ENCODE measurements at regions not wholly inside any gene's neighbourhood (a gene's known extent, or its start where the extent isn't known, plus 50 kb on each side); places are given as distances from the start of the nearest gene placed in this dataset.
"Not testable (repeated sequence)": the region's sequence is repeated elsewhere in the genome, so short reads cannot be mapped to it uniquely, and the experiment has no call there.

GRCh38 chr14:86196471-86196870, 666.5 kb downstream of the FLRT2 start:
- DNase-seq (ENCODE audit: low spot score): no peak

DNA sequence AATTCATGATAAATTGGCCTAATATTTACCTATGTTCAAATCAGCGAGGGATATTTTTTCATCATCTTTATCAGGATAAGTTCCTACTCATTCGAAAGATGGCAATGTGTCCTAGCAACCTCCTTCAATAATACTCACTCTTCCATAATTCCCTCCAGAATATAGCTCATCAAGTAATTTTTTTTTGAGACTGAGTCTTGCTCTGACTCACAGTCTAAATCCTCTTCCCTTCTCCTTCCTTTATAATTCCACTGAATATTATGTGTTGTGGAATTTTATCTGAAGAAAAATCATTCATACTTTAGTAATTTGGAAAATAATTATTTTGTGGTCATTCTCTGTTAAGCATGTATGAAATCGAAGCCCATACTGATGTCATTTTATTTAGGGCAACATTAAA, 663.8 kb downstream of the FLRT2 start:
- DNase-seq (ENCODE audit: low spot score): no peak

GRCh38 chr14:86179980-86180379, 650.0 kb downstream of the FLRT2 start:
- DNase-seq (ENCODE audit: low spot score): no peak

- no peak for DNase-seq (ENCODE audit: low spot score)
Measured at GRCh38 chr14:86168371-86168770, 638.4 kb downstream of the FLRT2 start.

DNA sequence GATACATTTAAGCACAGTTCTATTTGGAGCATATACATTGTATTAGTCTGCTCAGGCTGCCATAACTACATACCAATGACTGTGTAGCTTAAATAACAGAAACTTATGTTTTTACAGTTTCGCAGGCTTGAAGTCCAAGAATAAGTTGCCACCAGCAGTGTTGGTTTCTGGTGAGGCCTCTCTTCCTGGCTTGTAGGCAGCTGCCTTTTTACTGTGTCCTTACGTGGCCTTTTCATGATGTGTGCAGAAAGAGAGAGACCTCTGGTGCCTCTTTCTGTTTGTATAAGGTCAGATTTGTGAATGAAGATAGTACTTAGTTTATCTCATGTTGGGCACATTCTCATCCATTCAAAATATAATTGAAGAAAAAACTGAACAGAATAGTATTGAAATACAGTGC, 636.6 kb downstream of the FLRT2 start:
- no peak for DNase-seq (ENCODE audit: low spot score)

- DNase-seq (ENCODE audit: low spot score): no peak
Measured at GRCh38 chr14:86153480-86153879, 623.5 kb downstream of the FLRT2 start.

DNA sequence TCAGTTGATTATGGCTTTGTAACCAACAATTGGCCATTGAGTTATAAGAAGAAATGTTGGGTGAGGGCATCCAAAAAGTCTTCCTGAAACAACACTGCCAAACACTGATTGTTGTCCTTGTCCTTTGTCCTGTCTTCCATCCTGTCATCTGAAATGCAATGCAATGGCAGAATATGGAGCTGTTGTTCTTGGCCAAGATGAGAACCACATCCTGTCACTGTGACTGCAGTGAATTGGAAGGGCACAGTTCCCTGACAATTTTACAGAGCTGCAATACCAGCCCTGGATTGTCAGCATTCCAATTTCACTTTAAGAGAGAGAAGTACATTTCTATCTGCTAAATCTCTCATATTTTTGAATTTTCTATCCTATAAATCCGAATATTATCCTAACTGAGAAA, 613.3 kb downstream of the FLRT2 start:
- no peak for DNase-seq (ENCODE audit: low spot score)

DNA sequence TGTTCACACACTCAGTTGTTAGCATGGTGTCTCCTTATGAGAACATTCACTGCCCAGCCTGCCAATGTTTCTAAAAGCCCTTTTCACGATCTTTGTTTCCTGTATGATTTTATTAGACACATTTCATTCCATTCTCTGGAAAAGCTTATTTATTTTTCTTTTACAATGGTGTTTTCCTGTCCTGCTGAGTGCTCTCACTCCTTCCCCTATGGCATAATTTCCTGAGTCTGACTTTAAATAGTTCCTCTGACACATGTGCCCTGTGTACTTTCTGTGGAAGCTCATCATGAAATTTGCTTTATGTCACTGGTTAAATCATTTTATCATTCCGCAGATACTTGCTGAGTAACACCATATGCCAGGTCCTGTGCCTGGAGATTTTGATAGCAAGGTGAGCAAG, 612.0 kb downstream of the FLRT2 start:
- no peak for DNase-seq (ENCODE audit: low spot score)

DNA sequence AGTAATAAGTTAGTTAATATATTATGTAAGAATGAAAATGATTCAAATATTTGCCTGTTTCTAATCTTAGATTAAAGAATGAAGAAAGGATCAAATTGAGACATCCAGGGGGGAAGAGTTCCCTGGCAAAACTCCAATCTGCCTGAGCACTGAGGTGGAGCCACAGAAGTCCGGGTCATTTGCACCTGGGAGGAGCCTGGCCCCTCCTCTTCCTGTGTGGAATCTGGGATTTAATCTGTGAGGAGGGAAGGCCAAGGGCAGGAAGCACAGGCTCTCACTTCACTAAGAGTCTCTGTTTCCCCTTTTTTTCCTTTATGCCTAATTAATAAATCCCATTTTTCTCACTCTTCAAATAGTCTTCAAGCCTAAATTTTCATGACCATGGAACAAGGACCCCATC, 599.5 kb downstream of the FLRT2 start:
- no peak for DNase-seq (ENCODE audit: low spot score)

DNA sequence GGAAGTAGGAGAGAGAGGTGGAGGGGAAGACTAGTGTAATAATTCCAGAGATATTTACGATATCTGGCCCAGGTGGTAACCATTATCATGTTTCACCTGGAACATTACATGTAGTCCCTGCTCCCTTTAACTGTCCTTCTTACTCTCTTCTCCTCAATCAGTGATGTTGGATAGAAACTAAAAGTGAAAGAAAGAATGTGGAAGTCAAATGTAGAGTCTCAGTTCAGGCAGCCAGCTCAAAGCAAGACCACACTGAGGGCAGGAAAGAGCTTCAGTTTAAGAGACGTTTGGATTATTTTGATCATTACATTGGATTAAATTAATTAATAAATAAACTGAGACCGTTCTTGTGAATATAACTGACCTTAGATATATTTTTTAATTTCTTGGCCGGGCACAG, 594.4 kb downstream of the FLRT2 start:
- DNase-seq (ENCODE audit: low spot score): no peak

- DNase-seq (ENCODE audit: low spot score): no peak
Measured at GRCh38 chr14:86115972-86116371, 586.0 kb downstream of the FLRT2 start.

DNA sequence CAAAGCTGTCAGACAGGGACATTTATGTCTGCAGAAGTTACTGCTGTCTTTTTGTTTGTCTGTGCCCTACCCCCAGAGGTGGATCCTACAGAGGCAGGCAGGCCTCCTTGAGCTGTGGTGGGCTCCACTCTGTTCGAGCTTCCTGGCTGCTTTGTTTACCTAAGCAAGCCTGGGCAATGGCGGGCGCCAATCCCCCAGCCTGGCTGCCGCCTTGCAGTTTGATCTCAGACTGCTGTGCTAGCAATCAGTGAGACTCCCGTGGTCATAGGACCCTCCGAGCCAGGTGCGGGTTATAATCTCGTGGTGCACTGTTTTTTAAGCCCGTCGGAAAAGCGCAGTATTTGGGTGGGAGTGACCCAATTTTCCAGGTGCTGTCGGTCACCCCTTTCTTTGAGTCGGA, 580.9 kb downstream of the FLRT2 start:
- not testable (repeated sequence) for DNase-seq (ENCODE audit: low spot score)

DNA sequence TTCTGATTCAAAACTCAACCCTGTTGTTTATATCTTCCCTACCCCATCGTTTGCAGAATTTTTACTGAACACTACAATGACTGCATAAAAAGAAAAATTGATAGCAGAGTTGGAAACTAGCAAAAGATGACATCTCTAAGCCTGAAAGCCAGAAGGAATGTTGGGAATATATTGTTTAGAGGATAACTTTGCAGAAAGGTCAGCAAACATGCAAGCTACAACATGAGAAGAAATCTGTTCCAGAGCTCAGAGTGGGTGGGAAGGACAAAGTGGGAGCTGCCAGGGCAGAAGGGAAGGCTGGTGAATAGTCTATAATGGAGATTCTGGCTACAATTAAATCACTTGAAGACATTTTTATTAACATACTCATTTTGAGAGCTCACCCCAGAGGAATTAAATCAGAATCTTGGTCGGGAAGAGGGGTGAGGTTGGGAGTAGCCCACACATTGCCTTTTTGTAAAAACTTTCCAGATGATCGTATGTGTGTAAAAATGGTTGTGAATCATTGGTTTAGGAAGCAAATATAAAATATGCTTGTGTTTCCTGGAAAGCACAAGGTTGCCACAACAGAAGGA, 574.8 kb downstream of the FLRT2 start:
- DNase-seq (ENCODE audit: low spot score): no peak

GRCh38 chr14:86094512-86094911, 564.6 kb downstream of the FLRT2 start:
- no peak for DNase-seq (ENCODE audit: low spot score)

DNA sequence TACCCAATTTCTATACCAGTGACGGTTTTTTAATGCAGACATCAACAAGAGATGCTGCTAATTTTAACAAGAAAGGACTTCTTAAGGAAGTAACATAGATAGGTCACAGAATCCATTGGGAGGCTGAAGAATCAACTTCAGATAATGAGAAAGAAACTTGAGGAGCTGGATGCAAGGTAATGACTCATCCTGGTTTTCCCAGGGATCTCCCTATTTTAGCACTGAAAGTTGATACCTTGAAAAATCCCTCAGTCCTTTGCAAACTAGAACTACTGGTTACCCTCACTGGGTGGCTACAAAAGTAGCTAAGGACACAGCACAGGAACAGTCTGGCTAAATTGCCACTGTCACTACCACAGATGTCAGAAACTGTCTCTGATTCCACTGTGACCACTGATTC, 561.9 kb downstream of the FLRT2 start:
- no peak for DNase-seq (ENCODE audit: low spot score)

DNA sequence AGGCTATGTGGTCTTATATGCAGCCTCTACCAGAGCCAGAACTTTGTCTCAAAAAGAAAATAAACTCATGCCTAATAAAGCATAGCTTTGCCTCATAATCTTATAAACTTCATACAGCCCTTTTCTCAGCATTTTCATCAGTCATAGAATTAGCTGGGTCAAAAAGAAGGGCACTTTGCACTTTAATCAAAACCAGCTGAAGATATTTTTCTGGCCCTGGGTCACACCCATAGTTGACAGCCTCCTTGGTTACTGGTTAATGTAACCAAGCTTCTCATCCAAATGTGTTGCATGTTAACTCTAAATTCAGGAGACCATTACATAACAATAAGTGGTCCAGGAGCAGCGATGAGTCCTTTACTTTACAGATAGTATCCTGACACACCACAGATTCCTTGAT, 558.2 kb downstream of the FLRT2 start:
- no peak for DNase-seq (ENCODE audit: low spot score)

- DNase-seq (ENCODE audit: low spot score): no peak
Measured at GRCh38 chr14:86087377-86087776, 557.4 kb downstream of the FLRT2 start.

DNA sequence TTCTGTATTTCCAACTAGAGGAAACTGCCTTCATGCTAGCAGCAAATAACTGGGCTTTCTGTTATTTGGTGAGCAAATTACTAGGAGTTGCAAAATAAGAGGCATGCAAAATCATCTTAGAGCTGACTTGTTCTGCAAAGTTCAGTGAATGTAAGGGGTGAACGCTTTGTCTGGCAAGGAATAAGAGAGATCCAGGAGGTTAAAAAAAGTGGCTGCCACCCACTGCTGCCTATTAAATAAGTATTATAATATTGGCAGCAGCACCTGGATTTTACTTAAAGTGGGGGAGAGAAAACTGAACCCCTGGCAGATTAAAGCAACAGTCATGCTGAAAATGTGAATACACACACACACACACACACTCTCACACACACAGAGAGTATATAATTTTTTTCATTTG, 557.0 kb downstream of the FLRT2 start:
- no peak for DNase-seq (ENCODE audit: low spot score)

GRCh38 chr14:86084097-86084496, 554.2 kb downstream of the FLRT2 start:
- DNase-seq (ENCODE audit: low spot score): no peak

- DNase-seq (ENCODE audit: low spot score): no peak
Measured at GRCh38 chr14:86083616-86084015, 553.7 kb downstream of the FLRT2 start.

DNA sequence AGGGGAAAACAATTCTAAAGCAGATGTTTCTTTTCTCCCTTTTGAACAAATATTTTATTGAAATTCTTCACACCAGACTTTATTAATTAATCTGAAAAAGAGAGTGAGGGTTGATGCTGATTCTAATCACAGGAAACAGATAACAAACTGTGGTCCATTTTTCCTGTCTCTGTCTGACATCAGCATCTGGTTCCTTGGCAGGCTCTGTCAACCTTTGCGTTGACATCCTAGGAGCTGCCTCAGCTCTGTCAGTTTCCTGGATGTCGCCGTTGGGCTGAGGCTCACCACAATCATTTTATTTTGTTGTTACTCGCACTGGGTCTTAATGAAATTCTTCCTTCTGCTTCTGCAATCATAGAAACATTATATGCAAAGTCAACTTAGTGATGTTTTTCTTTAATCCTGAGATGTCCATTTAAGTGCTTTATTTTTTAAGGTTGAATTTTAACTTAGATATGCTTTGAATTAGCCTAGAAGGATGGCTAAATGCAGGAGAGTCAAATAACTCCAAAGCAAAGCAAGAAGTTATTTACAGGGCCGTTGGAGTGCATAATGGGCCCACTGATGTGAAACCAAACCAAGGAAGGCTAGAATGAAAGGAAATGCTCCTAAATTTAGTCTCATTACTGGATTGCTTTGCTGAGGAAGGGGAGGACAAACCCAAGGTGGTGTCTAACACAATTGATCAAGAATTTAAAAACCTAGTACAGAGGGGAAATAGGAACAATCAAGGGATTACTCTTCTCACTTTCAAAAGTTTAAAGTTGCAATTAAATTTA, 542.4 kb downstream of the FLRT2 start:
- no peak for DNase-seq (ENCODE audit: low spot score)

DNA sequence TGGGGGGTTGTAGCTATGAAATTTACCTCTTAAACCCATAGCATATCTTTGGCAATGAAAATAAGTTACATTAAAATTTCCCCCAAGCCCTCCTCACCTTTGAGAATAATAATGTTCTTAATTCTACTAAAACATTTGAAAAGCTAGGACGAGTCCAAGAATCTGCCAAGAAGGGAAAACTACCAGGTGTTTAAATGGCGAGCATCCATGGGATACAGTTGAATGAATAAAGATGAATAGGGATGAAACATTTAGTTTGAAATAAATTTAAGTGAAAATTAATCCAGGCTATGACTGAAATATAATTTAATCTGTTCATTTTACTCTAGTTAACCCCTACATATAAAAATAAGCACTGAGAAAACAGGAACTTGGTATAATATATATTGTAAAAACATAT, 536.7 kb downstream of the FLRT2 start:
- no peak for DNase-seq (ENCODE audit: low spot score)

DNA sequence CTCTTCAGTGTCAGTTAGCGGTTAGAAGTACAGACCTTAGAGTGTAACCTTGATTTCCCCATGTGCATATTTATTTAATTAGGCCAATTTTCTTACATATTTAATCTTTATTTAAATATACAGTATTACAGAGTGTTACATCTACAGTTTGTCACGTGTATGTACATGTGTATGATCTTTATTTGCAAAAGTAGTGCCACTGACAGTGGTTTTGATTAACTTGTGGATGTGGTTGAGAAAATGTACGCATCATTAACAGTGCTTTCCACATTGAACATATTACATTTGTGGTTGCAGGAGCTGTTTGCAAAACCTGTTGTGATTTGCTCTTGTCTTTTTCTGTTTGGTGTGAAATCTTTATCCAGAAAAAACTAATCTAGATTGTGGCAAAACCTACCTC, 535.5 kb downstream of the FLRT2 start:
- no peak for DNase-seq (ENCODE audit: low spot score)

DNA sequence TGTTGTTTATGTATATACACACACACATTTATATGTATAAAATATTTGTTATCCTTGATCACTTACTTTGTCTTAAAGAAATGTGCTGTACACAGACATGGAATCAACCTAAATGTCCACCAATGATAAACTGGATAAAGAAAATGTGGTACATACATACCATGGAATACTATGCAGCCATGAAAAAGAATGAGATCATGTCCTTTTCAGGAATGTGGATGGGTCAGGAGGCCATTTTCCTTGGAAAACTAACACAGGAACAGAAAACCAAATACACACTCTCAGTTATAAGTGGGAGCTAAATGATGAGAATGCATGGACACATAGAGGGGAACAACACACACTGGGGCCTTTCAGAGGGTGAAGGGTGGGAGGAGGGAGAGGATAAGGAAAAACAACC, 534.7 kb downstream of the FLRT2 start:
- DNase-seq (ENCODE audit: low spot score): not testable (repeated sequence)

Data from HuH-7 (cell line).